ENCODE measurements at regions not wholly inside any gene's neighbourhood (a gene's known extent, or its start where the extent isn't known, plus 50 kb on each side); places are given as distances from the start of the nearest gene placed in this dataset.

GRCh38 chr13:73793361-73793760, 340.8 kb downstream of the KLF12 start:
- no peaks in the 10 kb centered on the region for H3K36me3 ChIP-seq (ENCODE audit: control insufficient read depth in 1 of 2, insufficient read depth in 2 of 2, low read length in 2 of 2)
- H3K9ac ChIP-seq (ENCODE audit: low read length), result no peak overlapping the region
- H3K4me2 ChIP-seq (ENCODE audit: low read length), result no peak overlapping the region
- H4K20me1 ChIP-seq (ENCODE audit: insufficient read depth), result no peaks in the 10 kb centered on the region
- BruUV-seq (replicated peaks), result no TSS peak
- H3K27me3 ChIP-seq (ENCODE audit: insufficient read depth, low read length), result no peaks in the 10 kb centered on the region
- H3K4me3 ChIP-seq (replicated peaks in 1 of 2; ENCODE audit: low read depth in 1 of 2, low read length in 2 of 2), result no peak overlapping the region
- no peak overlapping the region for H2AFZ ChIP-seq (ENCODE audit: low read depth, low read length, poor library complexity, severe bottlenecking)
- no peaks in the 10 kb centered on the region for H3K79me2 ChIP-seq (ENCODE audit: insufficient read depth, low read length)
- H3K9me2 ChIP-seq (ENCODE audit: insufficient read depth), result no peaks in the 10 kb centered on the region
- ChIA-PET RAD21 (ENCODE audit: low non-redundant PET in 1 of 2, low total read pairs in 2 of 2, uncharacterized antibody in 2 of 2, unreplicated experiment in 2 of 2) (no interaction called here), CTCF (no interaction called here), POLR2A (no interaction called here)
- no peaks in the 10 kb centered on the region for H3K9me3 ChIP-seq (ENCODE audit: control insufficient read depth in 1 of 2, insufficient read depth in 1 of 2, low read depth in 1 of 2, low read length in 2 of 2)
- no peak for ATAC-seq
- intact Hi-C loops (cut with micrococcal nuclease), result no loop called here
- TF ChIP-seq POLR2A (IDR thresholded peaks at IDR 0.05; ENCODE audit: borderline replicate concordance, extremely low read depth, insufficient read depth, insufficient read length) (no peak), CBX3 (IDR thresholded peaks at IDR 0.05; ENCODE audit: low read depth) (no peak), POLR2AphosphoS5 (IDR thresholded peaks at IDR 0.05; ENCODE audit: low read depth, low read length) (no peak), RAD21 (IDR thresholded peaks at IDR 0.05; ENCODE audit: low read depth) (no peak), EZH2 (IDR thresholded peaks at IDR 0.05) (no peak), CTCF (IDR thresholded peaks at IDR 0.05 in 2 of 3, conservative IDR thresholded peaks at IDR 0.05 in 1 of 3; ENCODE audit: borderline replicate concordance in 1 of 3, insufficient read depth in 1 of 3, low read depth in 2 of 3, low read length in 2 of 3) (no peak), CEBPB (IDR thresholded peaks at IDR 0.05; ENCODE audit: low read depth) (no peak), SIN3A (IDR thresholded peaks at IDR 0.05; ENCODE audit: low read depth) (no peak), MAX (IDR thresholded peaks at IDR 0.05) (no peak), ZFX (IDR thresholded peaks at IDR 0.05) (no peak), EGR1 (IDR thresholded peaks at IDR 0.05; ENCODE audit: low read depth) (no peak), ELF1 (IDR thresholded peaks at IDR 0.05; ENCODE audit: borderline replicate concordance, low read depth) (no peak)
- H3K4me1 ChIP-seq (ENCODE audit: control insufficient read depth in 1 of 2, insufficient read depth in 2 of 2, low read length in 2 of 2), result no peaks in the 10 kb centered on the region
- no peak overlapping the region for H3K27ac ChIP-seq (ENCODE audit: low read depth, low read length)
- no peak for DNase-seq (ENCODE audit: low read depth, low spot score)

Measured in HCT116 (cell line).